T-helper 22 cell (primary cell): ENCODE measurements at regions not wholly inside any gene's neighbourhood (a gene's known extent, or its start where the extent isn't known, plus 50 kb on each side); places are given as distances from the start of the nearest gene placed in this dataset.

Experiments used
- DNase-seq: peaks from one replicate; pipeline ENCODE4 v3.0.0-alpha.2; 2020; ENCODE audit warnings: low read depth

DNA sequence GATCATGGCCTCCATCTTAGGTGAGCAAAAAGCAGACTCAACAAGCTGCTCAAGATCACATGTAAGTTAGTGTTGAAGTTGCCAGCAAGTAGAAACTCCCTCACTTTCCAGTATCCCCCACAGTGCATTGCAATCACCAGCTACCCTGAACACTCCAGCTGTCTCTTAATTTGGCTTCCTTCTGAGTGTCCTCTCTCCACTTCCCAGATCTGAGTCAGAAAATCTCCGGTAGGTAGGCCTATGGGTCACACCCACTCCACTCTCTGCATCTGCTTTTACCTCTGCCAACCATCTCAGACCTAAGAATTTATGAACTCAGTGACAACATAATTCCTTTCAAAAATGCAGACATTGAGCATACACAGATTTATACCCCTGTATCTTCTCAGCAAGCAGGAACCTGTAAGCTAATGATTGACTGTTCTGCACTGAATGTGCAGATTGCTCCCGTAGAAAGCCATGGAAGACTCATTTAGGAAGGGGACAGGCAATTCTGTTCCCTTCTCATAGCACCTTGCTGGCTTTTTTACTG lies 656.9 kb downstream of the EPHA4 start:
- no peak for DNase-seq

DNA sequence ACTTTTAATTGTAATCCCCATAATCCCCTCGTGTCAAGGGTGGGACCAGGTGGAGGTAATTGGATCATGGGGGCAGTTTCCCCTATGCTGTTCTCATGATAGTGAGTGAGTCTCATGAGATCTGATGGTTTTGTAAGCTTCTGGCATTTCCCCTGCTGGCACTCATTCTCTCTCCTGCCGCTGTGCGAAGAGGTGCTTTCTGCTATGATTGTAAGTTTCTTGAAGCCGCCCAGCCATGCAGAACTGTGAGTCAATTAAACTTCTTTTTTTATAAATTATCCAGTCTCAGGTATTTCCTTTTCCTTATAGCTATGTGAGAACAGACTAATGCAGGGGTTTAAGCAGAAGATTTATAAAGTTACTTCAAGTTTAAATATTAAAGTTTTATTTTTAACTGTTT lies 655.2 kb downstream of the EPHA4 start:
- DNase-seq: no peak

DNA sequence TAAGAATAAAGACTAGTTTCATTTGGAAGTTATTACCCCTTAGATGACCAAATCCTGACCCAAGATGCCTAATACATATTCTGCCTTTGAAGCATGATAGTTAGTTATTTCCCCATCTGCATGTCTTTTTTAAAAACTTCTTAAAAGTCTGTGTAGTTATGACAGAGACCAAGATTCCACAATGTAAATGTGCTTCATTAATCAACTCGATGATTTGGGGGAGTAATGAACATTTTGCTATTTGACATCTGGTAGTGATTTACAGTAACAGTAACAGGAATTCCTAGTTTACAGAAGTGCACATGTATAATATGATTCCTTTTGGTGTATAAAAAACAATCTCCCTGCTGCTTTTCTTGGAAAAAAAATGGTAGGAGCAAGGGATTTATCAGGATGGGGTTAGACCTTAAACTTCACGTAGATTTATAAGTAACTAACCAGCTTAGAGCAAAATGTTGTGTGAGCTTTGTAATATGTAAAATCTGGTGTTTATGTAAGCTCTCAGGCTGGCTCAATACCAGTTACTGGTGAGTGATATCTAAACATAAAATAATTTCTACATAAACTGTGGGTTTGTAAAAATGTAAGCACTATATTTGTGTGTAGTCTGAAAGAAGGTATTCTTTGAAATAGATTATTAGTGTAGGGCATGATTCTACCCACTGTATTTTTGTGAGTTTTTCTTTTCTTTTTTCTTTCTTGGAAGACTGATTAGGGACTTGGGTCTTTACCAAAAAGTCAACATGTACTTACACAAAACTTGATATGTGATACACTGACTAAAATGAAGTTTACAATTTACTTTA lies 641.6 kb downstream of the EPHA4 start:
- no peak for DNase-seq

DNA sequence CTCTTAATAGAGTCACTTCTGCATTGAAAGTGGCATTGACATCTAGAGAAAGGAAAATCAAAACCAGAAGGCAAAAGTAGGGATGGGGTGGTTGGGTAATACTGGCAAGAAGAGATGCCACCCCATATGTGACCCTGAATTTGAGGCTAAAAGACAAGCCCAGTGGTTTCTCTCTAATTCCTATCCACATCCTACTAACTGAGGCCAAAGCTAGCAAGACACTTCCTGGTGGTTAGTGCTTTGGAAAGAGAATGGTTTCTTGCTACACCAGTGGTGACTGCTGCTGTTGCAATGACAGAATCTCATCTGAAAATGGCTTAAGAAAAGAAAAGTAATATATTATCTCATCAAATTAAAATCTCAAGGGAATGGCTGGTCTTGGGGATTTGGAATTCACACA lies 640.6 kb downstream of the EPHA4 start:
- no peak for DNase-seq

DNA sequence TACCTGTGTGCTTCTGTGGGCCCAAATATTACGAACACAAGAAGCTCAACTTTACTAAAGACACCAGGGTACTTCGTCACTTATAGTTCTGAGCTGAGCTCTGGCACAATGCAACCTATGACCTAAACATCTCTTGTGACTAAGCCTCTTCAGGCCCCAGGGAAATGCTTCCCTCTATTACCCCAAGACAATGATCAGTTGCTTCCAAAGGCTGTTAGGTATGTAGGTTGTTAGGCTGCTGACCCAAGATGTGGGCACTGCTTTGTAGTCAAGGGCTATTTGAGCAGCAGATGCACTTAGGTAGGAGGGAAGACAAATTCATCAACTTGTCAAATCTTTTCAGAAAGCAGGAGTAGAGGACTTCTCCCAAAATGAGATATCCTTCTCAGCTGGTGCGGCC lies 640.1 kb downstream of the EPHA4 start:
- DNase-seq: no peak

DNA sequence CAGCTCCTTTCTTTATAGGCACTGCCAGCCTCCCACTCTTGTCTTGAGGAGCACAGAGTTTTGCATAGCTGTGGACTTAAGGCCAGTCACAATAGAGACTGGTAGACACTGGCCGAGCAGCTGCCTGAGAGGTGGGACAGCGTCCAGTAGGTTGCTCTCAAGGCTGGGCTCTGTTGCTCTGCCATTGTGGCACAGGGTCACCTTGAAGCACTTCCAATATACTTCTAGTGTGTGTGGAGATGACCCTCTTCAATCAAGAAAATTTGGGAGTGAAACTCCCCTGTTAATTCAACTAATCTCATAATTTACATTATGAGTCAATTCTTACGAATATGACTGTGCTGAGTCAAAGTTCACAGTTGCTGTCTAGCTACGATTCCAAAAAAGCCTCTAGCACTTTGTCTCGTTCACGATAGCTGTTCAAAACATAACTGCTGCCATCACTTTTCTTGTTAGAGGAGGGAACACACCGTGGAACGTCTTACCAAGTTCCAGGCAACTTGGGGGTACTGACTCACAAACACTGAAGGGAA lies 636.2 kb downstream of the EPHA4 start:
- DNase-seq: no peak

DNA sequence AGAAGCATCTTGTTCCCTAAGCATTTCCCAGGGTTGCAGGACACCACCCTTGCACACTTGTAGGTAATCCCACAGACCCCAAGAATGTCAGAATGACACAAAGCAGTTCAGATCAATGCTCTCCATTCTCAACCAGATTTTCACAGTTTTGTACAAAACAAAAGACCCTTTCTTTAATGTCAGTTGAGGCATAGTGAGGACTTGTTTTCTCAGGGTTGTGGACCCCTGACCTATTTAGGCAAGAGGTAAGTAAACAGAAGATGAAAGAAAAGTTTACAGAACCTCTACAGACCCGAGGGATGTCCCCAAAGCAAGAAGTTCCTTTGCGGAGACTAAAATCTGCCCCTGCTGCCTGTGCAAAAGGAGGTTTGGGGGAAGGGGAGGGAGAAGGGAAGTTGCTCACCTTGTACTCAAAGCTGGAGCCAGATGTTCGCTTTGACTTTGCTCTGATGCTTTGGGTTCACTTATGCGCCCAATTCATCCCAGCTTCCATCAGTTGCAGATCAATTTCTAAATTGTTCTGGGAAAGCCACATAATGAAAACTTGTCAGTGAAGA lies 635.4 kb downstream of the EPHA4 start:
- no peak for DNase-seq

DNA sequence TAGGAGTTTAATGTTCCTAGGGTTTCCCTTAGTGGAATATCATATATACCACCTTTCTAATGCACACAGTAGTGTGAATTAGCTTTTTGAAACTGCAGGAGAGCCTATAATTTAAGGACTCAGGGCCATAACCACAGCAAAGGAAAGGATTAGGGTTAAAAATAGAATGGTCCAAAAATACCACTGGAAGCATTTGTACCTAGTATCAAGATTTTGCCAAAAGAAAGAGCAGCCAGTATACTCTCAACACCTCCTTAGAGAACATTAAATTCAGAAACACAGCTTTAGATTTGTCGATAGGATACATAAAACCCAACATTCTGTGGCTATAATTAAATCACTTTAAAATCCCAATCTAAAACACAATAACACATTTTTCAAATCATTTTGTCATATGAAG lies 634.9 kb downstream of the EPHA4 start:
- no peak for DNase-seq

DNA sequence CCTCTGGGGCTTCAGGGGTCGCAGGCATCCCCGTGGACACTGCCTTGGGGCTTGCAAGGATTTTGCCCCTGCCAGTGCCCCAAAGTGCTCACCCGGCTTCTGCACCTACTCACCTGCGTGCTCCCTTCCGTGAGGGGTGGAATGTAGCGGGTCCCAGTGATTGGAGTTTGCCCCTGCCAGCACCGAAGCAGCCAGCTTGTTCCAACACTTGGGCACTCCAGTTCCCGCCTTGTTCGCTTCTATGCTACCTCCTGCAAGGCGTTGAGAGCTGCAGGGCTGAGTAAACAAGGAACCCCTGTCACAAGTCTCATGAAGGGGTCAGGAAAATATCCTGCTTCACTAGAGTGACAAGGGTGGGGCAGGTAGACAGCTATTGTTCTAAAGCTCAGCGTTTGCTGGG lies 631.5 kb downstream of the EPHA4 start:
- no peak for DNase-seq

DNA sequence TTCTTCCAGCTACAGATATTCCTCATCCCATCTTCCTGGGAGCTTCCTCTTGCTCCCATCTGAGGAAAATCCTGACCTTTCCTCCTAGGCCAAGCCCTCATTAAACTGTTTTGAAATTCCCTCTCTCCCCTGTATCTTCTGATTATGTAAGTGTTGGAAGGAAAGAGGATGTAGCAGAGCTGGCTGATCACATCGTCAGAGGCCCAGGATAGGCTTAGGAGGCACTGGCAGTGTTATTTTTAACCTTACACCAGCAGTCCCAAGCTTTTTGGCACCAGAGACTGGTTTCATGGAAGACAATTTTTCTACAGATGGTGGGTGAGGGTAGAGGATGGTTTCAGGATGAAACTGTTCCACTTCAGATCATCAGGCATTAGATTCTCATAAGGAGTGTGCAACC lies 630.4 kb downstream of the EPHA4 start:
- no peak for DNase-seq

DNA sequence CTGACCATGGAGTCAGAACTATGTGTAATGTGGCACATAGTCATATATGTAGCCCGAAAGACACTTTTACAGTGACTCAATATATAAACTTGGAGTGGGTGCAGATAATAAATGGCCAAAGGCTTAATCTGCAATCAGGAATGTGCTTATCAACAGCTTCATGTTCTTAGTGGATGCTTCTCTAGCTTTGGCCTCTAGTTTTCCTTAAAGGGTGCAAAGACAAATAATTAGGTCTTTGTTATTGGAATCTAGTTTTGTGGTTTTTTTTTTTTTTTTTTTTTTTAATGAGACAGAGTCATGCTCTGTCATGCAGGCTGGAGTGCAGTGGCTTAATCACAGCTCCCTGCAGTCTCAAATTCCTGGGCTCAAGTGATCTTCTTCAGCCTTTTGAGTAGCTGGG lies 625.6 kb downstream of the EPHA4 start:
- no peak for DNase-seq

DNA sequence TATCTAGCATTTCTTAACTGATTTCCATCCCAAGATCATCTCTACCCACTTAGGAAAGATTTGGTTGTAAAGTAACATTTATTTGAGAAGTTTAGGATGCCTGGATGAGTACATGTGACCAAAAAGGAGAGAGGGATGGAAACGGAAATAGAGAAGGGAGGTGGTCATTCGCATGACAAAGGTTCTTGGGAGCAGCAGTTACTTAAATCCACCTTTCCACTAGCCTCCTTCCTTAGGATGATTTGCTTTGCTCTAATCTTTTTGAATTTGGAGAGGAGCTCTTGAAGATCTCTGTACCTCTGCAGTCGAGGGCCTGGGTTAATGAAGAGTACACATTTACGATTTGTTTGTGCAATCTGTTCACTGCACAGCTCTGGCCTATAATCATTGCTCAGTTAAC lies 623.5 kb downstream of the EPHA4 start:
- DNase-seq: no peak

DNA sequence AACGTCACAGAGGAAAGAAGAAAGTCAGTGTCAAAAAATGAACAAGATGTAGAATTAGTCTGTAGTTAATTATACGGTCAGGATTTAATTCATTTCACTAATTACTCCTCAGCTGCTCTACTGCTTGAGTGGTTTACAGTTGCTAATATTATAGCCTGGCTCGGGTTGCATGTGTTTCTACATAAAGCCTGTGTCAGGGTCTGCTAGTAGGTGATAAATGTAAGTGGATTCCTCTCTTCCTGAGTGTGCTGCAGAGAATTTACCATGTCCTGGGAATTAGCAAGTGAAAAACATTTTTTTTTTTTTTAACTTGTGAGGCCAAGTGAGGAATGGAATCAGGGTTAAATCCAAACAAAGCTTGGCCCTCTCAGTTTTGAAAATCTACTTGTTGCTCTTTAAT lies 622.6 kb downstream of the EPHA4 start:
- no peak for DNase-seq

DNA sequence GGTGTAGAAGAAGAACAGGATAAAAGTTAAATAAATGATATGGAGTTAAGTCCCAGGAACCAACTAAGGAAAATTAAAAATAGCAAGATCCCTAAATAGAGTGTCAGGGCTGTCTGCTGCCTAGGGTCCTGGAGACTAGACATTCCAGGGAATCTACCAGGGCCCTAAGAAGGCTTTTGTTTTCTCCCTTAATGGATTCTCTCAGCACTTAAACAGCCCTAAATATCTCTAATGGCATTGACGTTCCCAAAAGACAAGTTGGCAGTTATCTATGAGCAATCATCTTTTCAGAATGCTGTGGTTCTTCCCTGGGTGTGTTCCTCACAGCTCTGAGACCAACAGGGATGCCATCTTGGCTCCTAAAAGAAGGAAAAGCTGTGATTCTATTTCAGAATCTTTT lies 616.3 kb downstream of the EPHA4 start:
- no peak for DNase-seq

DNA sequence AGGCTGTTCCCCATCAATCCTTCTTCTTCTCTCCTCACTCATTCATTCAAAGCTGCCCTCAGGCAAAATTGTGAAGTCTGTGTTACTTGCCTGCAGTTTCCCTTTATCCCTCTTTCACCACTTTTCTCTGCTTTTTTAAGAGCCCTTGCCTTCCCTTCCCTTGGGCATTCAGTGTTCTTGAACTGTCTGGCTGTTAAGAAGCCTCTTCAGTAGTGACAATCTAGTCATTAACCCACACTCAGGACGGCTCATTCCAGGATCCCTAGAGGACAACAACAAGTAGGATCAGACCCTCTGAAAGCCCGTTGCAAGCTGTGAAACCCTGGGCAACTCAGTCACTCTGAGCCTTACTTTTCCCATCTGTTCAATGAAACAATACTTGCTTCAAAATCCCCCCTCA lies 615.7 kb downstream of the EPHA4 start:
- DNase-seq: no peak

DNA sequence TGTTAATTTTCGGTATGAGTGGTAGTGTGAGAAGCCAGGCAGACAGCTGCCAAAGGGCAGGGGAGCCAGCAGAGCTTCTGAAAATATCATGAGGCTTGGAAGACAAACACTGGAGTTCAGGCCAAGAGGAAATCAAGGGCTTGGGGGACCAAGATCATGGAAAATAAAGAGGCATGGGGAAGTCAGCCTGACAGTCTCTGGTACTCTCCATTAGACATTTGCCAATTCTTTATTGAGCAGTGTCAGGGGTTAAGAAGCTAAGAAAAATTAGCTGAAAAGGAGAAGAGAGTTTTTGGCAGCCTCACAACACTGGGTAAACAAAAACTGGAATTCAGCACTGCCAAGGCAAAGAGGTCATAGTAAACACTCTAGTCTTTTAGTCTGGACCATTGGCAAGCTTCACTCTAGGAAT lies 612.7 kb downstream of the EPHA4 start:
- no peak for DNase-seq

DNA sequence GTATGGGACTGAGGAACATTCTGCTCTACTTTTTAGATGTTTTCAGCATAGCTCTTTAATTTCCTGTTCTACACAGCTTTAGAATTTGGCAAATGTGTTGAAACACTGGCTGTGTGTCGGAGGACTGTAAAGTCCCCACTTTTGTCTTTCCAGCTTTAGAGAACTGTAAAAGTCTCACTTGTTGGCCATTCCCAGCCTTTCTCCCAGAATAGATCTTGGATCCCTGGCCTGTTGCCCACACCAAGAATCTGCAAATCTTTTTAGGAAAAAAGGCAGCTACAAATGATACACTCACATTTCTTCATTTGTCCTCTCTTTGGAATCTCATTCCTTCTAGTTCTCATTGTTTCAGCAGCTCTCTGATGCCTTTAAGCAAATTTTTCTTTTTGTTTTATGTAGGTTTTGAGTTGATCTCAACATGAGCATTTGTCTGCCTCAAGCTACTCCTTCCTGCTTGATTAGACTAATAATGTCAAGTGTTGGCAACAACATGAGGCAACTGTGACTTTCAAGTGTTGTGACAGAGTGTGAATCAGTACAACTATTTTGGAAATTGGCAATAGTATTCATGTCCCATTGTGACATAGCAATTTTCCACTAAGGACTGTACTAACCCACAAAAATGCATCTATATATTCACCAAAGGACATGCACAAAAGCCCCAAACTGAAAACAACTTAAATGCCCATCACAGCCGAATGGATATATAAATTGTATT lies 610.8 kb downstream of the EPHA4 start:
- DNase-seq: no peak

DNA sequence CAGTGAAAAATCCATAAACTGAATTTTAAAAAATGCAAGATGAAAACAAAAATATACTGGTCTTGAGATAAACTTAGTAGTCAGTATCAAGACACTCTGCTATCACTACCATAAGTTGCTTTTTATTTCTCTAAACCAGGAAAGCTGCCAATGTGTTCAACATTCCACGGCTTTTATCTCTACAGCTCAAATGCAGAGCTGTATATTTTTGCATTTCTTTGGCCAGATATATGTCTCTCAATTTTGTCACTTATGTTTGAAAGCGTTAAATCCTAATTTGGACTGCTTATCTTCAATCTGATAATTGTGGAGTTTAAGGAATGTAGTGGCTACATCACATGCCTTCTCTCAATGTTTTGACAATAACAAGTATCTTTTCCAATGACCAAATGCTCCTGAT lies 609.5 kb downstream of the EPHA4 start:
- DNase-seq: no peak

DNA sequence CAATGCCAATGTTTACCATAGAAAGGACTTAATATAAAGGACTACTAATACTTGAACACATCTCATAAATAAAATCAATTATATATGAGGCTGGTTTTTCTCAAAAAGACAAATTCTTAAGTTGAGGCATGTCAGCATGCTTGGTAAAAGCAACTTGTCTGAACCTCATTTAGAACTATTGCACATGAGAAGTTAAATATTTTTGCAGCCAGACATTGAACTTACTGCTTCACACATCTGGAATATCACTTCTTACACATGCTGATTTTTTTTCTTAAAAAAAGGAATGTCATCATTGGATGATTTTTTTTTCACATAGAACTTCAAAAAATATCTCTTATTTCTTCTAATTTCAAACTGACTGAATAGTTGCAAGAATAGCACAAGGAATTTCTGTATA lies 609.0 kb downstream of the EPHA4 start:
- no peak for DNase-seq

DNA sequence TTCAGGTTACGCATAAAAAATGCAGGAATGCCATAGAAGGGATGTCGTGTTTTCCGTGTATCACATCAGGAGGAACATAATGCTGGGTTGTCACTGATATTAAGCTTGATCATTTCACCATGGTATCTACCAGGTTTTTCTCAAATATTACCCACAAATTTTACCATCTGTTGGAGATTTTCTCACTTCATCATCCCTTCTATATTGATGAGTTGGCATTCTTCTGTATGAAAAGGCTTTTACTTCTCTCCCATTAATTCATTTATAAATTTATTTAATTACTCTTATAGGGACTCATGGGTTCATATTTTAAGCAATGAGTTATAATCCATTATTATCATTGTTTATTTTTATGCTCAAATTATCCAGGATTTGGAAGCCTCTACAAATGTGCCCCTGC lies 608.2 kb downstream of the EPHA4 start:
- no peak for DNase-seq

DNA sequence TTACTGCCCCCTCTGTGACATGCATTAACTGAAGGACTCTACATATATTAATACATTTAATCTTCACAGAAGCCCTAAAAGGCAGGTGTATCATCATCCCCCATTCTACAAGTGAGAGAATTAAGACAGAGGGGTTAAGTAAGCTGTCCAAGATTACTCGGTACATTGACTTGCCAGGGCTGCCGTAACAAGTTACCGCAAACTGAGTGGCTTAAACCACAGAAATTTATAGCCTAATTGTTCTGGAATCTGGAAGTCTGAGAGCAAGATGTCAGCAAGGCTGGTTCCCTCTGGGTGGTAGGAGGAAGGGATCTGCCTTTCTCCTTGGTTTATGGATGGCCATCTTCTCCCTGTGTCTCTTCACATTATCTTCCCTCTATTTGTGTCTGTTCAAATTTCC lies 605.5 kb downstream of the EPHA4 start:
- DNase-seq: no peak

DNA sequence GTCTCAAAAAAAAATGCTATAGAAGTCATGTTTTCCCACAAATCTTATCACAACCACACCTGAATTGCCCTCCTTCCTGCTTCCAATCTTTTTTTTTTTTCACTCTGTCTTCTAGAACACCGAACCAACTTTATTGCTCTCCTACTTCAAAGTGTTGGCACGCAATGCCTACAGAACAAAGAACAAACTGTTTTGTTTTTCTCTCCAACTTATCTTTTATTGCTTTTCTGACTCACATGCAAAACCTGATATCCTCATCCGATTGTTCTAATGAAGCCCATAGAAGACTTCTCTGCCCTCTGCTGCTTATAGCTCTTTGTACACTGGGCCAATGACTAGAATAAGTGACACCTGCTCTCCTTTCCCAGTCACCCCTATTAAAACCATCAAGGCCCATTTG lies 602.8 kb downstream of the EPHA4 start:
- no peak for DNase-seq
